ENCODE measurements at regions not wholly inside any gene's neighbourhood (a gene's known extent, or its start where the extent isn't known, plus 50 kb on each side); places are given as distances from the start of the nearest gene placed in this dataset.

DNA sequence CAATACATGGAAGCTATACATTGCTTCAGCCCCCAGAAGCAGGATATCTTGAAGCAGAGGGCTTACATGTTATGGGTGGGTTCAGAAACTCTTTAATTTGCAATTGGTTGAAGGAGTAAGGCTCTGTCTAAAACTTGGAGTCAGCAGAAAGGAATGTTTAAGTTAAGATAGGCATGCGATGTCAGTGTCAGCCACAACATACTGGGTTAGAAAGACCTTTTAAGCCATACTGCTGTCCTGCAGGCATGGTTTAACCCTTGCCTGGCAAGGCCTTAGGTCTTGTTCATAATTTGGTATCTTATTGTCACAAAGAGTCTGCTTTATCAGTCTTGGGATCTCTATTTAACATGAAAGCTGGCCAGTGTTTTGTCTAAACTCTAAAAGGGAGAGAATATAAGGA is 1619.6 kb upstream of the WWC1 start:
- TF ChIP-seq JUND (IDR thresholded peaks at IDR 0.05; ENCODE audit: low read depth, low read length) (no peak), TCF7 (IDR thresholded peaks at IDR 0.05; ENCODE audit: borderline replicate concordance) (no peak), STAT3 (IDR thresholded peaks at IDR 0.05; ENCODE audit: low read depth, low read length) (no peak), HCFC1 (IDR thresholded peaks at IDR 0.05; ENCODE audit: low read length) (no peak), IKZF1 (conservative IDR thresholded peaks at IDR 0.05) (no peak), POU2F2 (IDR thresholded peaks at IDR 0.05; ENCODE audit: borderline replicate concordance, low read depth, low read length) (no peak), RFX5 (IDR thresholded peaks at IDR 0.05; ENCODE audit: low read depth, low read length) (no peak), SMC3 (IDR thresholded peaks at IDR 0.05; ENCODE audit: borderline replicate concordance, low read length) (no peak), YBX1 (IDR thresholded peaks at IDR 0.05) (no peak), KAT2A (conservative IDR thresholded peaks at IDR 0.05; ENCODE audit: control insufficient read depth, low read depth, low read length) (no peak), ZNF24 (IDR thresholded peaks at IDR 0.05) (no peak), TBL1XR1 (IDR thresholded peaks at IDR 0.05; ENCODE audit: low read depth, low read length) (no peak)
- TF ChIP-seq, protein P1, sequence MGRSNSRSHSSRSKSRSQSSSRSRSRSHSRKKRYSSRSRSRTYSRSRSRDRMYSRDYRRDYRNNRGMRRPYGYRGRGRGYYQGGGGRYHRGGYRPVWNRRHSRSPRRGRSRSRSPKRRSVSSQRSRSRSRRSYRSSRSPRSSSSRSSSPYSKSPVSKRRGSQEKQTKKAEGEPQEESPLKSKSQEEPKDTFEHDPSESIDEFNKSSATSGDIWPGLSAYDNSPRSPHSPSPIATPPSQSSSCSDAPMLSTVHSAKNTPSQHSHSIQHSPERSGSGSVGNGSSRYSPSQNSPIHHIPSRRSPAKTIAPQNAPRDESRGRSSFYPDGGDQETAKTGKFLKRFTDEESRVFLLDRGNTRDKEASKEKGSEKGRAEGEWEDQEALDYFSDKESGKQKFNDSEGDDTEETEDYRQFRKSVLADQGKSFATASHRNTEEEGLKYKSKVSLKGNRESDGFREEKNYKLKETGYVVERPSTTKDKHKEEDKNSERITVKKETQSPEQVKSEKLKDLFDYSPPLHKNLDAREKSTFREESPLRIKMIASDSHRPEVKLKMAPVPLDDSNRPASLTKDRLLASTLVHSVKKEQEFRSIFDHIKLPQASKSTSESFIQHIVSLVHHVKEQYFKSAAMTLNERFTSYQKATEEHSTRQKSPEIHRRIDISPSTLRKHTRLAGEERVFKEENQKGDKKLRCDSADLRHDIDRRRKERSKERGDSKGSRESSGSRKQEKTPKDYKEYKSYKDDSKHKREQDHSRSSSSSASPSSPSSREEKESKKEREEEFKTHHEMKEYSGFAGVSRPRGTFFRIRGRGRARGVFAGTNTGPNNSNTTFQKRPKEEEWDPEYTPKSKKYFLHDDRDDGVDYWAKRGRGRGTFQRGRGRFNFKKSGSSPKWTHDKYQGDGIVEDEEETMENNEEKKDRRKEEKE (IDR thresholded peaks at IDR 0.05), result no peak
- TF ChIP-seq, protein P2, sequence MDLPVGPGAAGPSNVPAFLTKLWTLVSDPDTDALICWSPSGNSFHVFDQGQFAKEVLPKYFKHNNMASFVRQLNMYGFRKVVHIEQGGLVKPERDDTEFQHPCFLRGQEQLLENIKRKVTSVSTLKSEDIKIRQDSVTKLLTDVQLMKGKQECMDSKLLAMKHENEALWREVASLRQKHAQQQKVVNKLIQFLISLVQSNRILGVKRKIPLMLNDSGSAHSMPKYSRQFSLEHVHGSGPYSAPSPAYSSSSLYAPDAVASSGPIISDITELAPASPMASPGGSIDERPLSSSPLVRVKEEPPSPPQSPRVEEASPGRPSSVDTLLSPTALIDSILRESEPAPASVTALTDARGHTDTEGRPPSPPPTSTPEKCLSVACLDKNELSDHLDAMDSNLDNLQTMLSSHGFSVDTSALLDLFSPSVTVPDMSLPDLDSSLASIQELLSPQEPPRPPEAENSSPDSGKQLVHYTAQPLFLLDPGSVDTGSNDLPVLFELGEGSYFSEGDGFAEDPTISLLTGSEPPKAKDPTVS (IDR thresholded peaks at IDR 0.05; ENCODE audit: low read depth, low read length), result no peak
- TF ChIP-seq, protein P3, sequence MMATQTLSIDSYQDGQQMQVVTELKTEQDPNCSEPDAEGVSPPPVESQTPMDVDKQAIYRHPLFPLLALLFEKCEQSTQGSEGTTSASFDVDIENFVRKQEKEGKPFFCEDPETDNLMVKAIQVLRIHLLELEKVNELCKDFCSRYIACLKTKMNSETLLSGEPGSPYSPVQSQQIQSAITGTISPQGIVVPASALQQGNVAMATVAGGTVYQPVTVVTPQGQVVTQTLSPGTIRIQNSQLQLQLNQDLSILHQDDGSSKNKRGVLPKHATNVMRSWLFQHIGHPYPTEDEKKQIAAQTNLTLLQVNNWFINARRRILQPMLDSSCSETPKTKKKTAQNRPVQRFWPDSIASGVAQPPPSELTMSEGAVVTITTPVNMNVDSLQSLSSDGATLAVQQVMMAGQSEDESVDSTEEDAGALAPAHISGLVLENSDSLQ (IDR thresholded peaks at IDR 0.05), result no peak
- Histone ChIP-seq H4K20me1 (ENCODE audit: control insufficient read depth, insufficient read depth) (no peaks in the 10 kb centered on the region), H3K9me3 (replicated peaks; ENCODE audit: control insufficient read depth, insufficient read depth, low read length) (no peaks in the 10 kb centered on the region), H3K4me3 (no peak overlapping the region), H2AFZ (ENCODE audit: control insufficient read depth, low read depth, low read length) (no peak overlapping the region), H3K36me3 (ENCODE audit: control insufficient read depth in 2 of 2, insufficient read depth in 2 of 2, low read length in 1 of 2) (no peaks in the 10 kb centered on the region), H3K79me2 (ENCODE audit: control insufficient read depth, insufficient read depth, low read length) (no peaks in the 10 kb centered on the region), H3K9ac (ENCODE audit: control insufficient read depth, insufficient read depth, low read length) (no peak overlapping the region), H3K4me1 (ENCODE audit: control insufficient read depth, insufficient read depth, low read length) (no peaks in the 10 kb centered on the region), H3K27me3 (replicated peaks in 1 of 2; ENCODE audit: control insufficient read depth in 2 of 2, insufficient read depth in 2 of 2, low read length in 1 of 2) (no peaks in the 10 kb centered on the region), H3K4me2 (ENCODE audit: control insufficient read depth, insufficient read depth) (no peak overlapping the region), H3K27ac (ENCODE audit: control insufficient read depth, insufficient read depth) (no peak overlapping the region)
- intact Hi-C loops (cut with micrococcal nuclease; ENCODE audit: unreplicated experiment) (no loop called here), in situ Hi-C loops (cut with MboI) (no loop called here)
- ATAC-seq (no peak), FAIRE-seq (no peak), DNase-seq (ENCODE audit: low read depth, low spot score) (no peak)
- BruUV-seq (replicated peaks), result no TSS peak
- RAD21 ChIA-PET (ENCODE audit: unreplicated experiment), result no interaction called here
- POLR2A ChIA-PET, result no interaction called here
- 88% methylated on average over 1 of the region's 1 CpG for WGBS (ENCODE audit: insufficient coverage, insufficient replicate concordance, low lambda C conversion rate, missing lambda C conversion rate)
- SMC1A ChIA-PET (ENCODE audit: uncharacterized antibody, unreplicated experiment), result no interaction called here
- CTCF ChIA-PET, result no interaction called here

Measured in GM12878 (cell line).